GM18909 (cell line): ENCODE measurements at regions not wholly inside any gene's neighbourhood (a gene's known extent, or its start where the extent isn't known, plus 50 kb on each side); places are given as distances from the start of the nearest gene placed in this dataset.
"Not testable (repeated sequence)": the region's sequence is repeated elsewhere in the genome, so short reads cannot be mapped to it uniquely, and the experiment has no call there.

Source experiments
- ATAC-seq: cut with Tn5 transposase; IDR thresholded peaks from one replicate; pipeline ENCODE4 v1.9.1; 2021; ENCODE audit warnings: mild to moderate bottlenecking; ENCODE audit not compliant: unreplicated experiment, poor library complexity

- ATAC-seq: no peak
Measured at GRCh38 chr2:43006834-43007543, 214.6 kb upstream of the HAAO start.

GRCh38 chr2:43005975-43006833, 213.8 kb upstream of the HAAO start:
- ATAC-seq: no peak

DNA sequence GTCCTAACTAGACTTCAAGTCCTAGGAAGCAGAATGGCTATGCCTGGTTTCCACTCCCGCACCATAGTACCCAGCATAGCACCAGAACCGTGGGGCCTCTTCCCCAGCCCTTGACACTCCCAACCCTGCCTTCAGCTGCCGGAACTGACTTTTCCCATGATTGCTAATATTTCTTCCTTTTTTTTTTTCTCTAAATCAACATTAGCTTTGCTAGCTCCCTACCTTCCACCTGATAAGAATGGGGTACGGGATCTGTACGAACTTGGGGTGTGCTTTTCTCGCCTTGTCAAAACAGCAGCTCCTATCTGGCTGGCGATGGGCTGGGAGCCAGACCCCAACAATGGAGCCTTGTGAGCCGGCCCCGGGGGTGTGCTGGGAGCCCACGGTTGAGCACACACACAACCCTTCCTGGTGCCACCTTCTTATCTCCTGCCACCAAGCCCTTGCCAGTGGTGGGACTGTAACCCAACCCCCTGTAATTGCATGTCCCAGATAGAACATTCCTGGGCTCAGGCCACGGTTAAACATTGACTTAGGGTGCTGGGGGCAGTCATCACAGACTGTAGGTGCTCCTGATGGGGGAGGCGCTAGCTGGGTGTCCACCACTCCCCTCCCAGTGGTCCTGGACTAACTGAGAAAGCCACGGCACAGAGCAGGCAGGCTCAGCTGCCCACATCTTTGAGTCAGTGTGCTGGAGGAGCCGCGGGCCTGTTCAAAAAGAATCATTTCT, 213.0 kb upstream of the HAAO start:
- ATAC-seq: no peak

- ATAC-seq: no peak
Measured at GRCh38 chr2:43004879-43005244, 212.5 kb upstream of the HAAO start.

DNA sequence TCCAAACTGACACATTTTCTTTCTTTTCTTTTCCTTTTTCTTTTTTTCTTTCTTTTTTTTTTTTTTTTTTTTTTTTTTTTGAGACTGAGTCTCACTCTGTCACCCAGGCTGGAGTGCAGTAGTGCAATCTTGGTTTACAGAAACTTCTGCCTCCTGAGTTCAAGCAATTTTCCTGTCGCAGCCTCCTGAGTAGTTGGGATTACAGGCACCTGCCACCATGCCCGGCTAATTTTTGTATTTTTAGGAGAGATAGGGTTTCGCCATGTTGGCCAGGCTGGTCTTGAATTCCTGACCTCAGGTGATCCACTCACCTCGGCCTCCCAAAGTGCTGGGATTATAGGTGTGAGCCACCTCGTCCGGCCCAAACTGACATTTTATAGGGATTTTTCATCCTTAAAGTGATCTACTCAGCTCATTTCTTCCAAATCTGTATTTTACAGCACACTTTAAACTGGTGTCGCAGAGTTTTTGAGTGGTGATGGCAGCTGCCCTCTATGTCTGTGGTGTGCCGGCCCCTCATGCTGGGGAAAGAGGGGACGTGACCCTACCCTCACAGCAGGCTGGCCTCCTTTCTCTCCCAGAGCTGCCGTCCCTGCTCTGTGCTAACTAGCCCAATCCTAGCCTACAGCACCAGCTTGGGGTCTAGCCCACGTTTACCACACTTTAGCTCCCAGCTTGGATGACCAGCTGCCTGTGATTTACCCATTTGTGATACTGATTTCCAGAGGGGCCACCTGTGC, 211.9 kb upstream of the HAAO start:
- ATAC-seq: not testable (repeated sequence)

GRCh38 chr2:43003702-43004101, 211.3 kb upstream of the HAAO start:
- no peak for ATAC-seq

- no peak for ATAC-seq
Measured at GRCh38 chr2:43001787-43002468, 209.5 kb upstream of the HAAO start.

DNA sequence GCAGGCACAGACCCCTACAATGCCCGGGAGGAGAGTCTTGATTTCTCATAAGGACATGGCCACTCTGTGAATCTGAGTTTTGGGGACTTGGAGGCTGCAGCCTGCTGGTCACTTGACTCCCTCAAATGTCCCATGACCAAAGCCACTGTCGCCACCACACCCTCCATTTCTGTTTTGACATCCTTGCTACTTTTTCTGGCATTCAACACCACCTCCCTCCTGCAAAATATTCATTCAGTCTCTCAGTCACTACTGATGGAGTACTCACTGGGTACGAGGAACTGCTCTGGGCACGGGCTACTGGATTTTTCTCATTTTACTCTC, 208.6 kb upstream of the HAAO start:
- ATAC-seq: no peak

DNA sequence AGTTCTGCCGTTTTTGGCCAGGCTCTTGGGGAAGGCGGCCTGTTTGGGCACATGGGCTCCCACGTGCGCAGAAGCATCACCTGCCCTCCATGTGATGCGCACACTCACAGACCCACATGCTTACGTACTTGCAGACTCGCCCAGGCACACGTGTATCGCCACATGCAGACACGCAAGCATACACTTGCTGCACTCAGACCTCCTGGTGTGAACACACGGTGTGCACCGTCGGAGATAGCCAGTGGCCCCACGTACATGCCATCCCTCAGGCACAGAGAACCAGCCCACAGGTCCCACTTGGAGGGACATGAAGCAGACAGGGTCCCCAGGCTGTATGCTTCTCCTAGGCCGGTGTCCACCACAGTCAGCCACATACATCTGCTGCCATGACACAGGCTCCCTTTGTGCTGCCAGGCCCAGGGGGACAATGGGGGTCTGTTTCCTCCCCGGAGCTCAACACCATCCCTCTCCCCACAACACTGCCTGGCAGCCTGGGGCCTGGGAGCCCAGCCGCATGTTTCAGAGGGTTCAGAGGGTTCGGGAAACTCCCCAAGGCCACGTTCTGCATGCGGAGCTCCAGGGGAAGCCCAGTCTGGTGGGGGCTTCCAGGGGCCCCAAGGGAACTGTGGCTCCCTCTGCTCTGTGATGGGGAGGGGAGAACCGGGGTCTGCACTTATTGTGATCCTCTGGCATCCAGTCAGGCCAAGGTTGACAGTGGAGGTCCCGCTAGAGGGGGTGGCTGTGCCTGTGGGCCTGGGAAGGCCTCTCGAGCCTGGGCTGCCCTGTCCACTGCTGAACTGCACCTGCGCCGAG, 208.1 kb upstream of the HAAO start:
- no peak for ATAC-seq

DNA sequence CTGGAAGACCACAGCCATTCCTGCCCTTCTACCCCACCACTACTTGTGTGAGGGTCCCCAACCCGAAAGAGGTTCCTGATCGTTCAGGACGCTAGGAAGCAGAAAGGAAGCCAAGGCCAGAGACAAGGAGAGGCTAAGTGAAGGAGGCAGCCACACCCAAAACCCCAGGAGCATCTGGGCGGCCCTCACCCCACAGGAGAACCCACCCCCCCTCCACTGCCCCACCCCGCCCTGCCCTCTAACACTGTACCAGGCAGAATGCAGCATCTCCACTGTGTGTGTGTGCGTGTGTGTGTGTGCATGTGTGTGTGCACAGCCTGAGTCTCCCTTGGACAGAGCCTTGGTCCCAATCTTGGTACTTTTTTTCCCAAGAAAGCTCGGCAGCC, 207.5 kb upstream of the HAAO start:
- no peak for ATAC-seq

DNA sequence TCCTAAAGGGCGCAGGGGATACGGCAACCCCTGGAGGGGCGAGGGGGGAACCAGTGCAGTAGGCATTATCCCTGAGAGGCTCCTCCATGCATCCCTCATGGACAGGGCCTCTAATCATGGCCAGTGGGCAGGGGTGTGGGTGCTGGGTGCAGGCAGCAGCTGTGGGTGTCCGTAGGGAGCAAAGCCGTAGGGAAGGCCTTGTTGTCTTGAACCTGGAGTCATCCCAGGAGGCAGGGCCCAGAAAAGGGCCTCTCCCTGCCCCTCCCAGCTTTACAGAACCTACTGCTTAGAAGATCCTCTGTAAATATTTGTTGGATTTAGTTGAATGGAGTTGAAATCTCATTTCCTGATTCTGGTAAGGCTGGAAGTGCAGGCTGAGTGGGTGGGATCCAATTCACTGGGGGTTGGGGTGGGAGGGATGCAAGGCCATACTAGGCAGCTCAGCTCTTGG, 207.0 kb upstream of the HAAO start:
- no peak for ATAC-seq

GRCh38 chr2:42998721-42999120, 206.3 kb upstream of the HAAO start:
- no peak for ATAC-seq

DNA sequence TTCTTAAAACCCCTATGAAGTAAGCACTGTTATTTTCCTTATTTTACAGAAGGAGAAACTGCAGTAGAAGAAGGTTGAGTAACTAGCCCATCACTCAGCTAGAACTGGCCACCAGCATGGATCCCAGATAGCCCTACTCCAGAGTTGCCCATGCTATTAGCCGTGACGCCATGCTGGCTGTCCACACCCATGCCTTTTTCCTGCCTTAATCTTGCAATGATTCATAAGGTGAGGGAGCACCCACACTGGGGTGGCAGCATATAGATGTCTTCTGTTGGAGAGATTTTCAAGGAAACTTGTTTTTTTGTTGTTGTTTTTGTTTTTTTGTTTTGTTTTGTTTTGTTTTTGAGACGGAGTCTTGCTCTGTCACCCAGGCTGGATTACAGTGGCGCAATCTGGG, 204.1 kb upstream of the HAAO start:
- no peak for ATAC-seq

DNA sequence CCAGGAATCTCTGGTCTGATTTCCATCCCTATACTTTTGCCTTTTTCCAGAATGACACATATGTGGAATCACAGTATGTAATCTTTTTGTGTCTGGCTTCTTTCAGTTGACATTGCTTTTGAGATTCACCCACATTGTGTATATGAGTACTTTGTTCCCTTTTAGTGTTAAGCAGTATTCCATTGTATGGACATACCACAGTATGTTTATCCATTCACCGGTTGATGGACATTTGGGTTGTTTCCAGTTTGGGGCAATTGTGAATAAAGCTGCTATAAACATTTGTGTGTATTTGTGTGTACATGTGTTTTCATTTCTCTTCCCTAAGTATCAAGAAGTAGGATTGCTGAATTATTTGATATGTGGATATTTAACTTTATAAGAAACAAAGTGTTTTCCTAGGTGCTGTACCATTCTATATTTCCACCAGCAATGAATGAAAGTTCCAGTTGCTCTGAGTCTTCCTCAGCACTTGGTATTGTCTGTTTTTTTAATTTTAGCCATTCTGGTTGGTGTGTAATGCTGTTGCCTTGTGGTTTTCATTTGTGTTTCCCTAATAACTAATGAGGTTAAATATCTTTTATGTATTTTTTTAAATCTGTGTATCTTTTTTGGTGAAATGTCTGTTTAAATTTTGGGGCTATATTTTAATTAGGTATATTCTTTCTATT, 203.5 kb upstream of the HAAO start:
- no peak for ATAC-seq

DNA sequence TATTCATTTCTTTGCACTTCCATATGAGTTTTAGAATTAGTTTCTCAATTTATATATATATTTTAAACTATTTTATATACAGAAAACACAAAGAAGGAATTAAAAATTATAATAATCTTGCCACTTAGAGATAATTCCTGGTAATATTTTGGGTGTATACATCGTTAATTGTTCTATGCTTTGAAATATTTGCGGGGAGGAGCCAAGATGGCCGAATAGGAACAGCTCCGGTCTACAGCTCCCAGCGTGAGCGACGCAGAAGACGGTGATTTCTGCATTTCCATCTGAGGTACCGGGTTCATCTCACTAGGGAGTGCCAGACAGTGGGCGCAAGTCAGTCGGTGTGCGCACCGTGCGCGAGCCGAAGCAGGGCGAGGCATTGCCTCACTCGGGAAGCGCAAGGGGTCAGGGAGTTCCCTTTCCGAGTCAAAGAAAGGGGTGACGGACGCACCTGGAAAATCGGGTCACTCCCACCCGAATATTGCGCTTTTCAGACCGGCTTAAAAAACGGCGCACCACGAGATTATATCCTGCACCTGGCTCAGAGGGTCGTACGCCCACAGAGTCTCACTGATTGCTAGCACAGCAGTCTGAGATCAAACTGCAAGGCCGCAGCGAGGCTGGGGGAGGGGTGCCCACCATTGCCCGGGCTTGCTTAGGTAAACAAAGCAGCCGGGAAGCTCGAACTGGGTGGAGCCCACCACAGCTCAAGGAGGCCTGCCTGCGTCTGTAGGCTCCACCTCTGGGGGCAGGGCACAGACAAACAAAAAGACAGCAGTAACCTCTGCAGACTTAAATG, 197.1 kb upstream of the HAAO start:
- ATAC-seq: not testable (repeated sequence)

- ATAC-seq: not testable (repeated sequence)
Measured at GRCh38 chr2:42988055-42988454, 195.7 kb upstream of the HAAO start.

DNA sequence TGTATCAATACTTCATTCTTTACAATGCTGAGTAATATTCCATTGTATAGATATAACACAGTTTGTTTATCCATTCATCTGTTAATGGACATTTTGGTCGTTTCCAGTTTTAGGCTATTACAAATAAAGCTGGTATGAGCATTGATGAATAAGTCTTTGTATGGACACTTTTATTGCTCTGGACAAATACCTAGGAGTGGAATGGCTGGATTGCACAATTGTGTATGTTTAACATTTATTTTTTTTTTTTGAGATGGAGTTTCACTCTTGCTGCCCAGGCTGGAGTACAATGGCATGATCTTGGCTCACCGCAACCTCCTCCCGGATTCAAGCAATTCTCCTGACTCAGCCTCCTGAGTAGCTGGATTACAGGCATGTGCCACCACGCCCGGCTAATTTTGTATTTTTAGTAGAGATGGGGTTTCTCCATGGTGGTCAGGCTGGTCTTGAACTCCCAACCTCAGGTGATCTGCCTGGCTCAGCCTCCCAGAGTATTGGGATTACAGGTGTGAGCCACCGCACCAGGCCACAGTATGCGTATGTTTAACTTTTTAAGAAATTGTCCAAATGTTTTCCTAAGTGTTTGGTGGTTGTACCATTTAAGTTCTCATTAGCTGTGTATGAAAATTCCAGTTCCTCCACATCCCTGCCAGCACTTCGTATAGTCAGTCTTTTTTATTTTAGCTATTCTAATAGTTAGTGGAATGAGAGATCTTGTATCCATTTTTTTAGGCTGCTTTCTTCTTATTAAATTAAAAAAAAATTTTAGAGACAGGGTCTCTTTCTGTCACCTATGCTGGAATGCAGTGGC, 194.9 kb upstream of the HAAO start:
- no peak for ATAC-seq
